ENCODE measurements at regions not wholly inside any gene's neighbourhood (a gene's known extent, or its start where the extent isn't known, plus 50 kb on each side); places are given as distances from the start of the nearest gene placed in this dataset.

- DNase-seq (no peak), ATAC-seq (ENCODE audit: low read depth) (no peak)
- no peaks in the 10 kb centered on the region for H3K27me3 Mint-ChIP-seq
- POLR2A ChIA-PET, result no interaction called here
- no peaks in the 10 kb centered on the region for H3K4me1 Mint-ChIP-seq
- no peak overlapping the region for H3K4me3 Mint-ChIP-seq
- no peaks in the 10 kb centered on the region for H3K36me3 Mint-ChIP-seq
- H3K27ac Mint-ChIP-seq, result no peak overlapping the region
- H3K9me3 Mint-ChIP-seq, result no peaks in the 10 kb centered on the region
These were observed 85.7 kb upstream of the DOK5 start for GRCh38 chr20:54389596-54390280.

GRCh38 chr20:54397292-54398140 lies 77.9 kb upstream of the DOK5 start:
- no peaks in the 10 kb centered on the region for H3K4me1 Mint-ChIP-seq
- H3K27me3 Mint-ChIP-seq, result peaks cover 2% of the 10 kb centered on the region
- ATAC-seq (ENCODE audit: low read depth), result no peak
- POLR2A ChIA-PET, result no interaction called here
- no peak for DNase-seq
- H3K36me3 Mint-ChIP-seq, result no peaks in the 10 kb centered on the region
- H3K27ac Mint-ChIP-seq, result no peak overlapping the region
- H3K4me3 Mint-ChIP-seq, result no peak overlapping the region
- H3K9me3 Mint-ChIP-seq, result no peaks in the 10 kb centered on the region

GRCh38 chr20:54398814-54399213 lies 76.6 kb upstream of the DOK5 start:
- no peaks in the 10 kb centered on the region for H3K36me3 Mint-ChIP-seq
- H3K9me3 Mint-ChIP-seq, result no peaks in the 10 kb centered on the region
- no peak overlapping the region for H3K4me3 Mint-ChIP-seq
- ATAC-seq (ENCODE audit: low read depth) (no peak), DNase-seq (no peak)
- H3K27ac Mint-ChIP-seq, result no peak overlapping the region
- POLR2A ChIA-PET, result no interaction called here
- peaks cover 2% of the 10 kb centered on the region for H3K27me3 Mint-ChIP-seq
- H3K4me1 Mint-ChIP-seq, result no peaks in the 10 kb centered on the region

- no peaks in the 10 kb centered on the region for H3K36me3 Mint-ChIP-seq
- DNase-seq (no peak), ATAC-seq (ENCODE audit: low read depth) (no peak)
- no peaks in the 10 kb centered on the region for H3K9me3 Mint-ChIP-seq
- no peak overlapping the region for H3K4me3 Mint-ChIP-seq
- H3K27me3 Mint-ChIP-seq, result no peaks in the 10 kb centered on the region
- POLR2A ChIA-PET, result no interaction called here
- H3K4me1 Mint-ChIP-seq, result no peaks in the 10 kb centered on the region
- H3K27ac Mint-ChIP-seq, result no peak overlapping the region
These were observed 69.9 kb upstream of the DOK5 start for GRCh38 chr20:54405540-54405939.

GRCh38 chr20:54407459-54407858 lies 67.9 kb upstream of the DOK5 start:
- Mint-ChIP-seq H3K27ac (no peak overlapping the region), H3K9me3 (no peaks in the 10 kb centered on the region), H3K27me3 (peaks cover 5% of the 10 kb centered on the region), H3K36me3 (no peaks in the 10 kb centered on the region), H3K4me3 (no peak overlapping the region), H3K4me1 (no peaks in the 10 kb centered on the region)
- no peak for ATAC-seq (ENCODE audit: low read depth)
- POLR2A ChIA-PET, result no interaction called here
- DNase-seq, result no peak

GRCh38 chr20:54415967-54416366 lies 59.4 kb upstream of the DOK5 start:
- no peaks in the 10 kb centered on the region for H3K4me1 Mint-ChIP-seq

GRCh38 chr20:54416770-54417169 lies 58.6 kb upstream of the DOK5 start:
- ATAC-seq (ENCODE audit: low read depth) (no peak), DNase-seq (no peak)
- Mint-ChIP-seq H3K36me3 (no peaks in the 10 kb centered on the region), H3K4me3 (no peak overlapping the region), H3K9me3 (no peaks in the 10 kb centered on the region), H3K27ac (no peak overlapping the region), H3K27me3 (peaks cover 4% of the 10 kb centered on the region), H3K4me1 (no peaks in the 10 kb centered on the region)
- POLR2A ChIA-PET, result no interaction called here

More at GRCh38 chr20:54415967-54416366, 59.4 kb upstream of the DOK5 start:
- Mint-ChIP-seq H3K36me3 (no peaks in the 10 kb centered on the region), H3K27me3 (peaks cover 5% of the 10 kb centered on the region), H3K27ac (no peak overlapping the region), H3K9me3 (no peaks in the 10 kb centered on the region), H3K4me3 (no peak overlapping the region)
- POLR2A ChIA-PET, result no interaction called here
- ATAC-seq (ENCODE audit: low read depth) (no peak), DNase-seq (no peak)

- H3K27ac Mint-ChIP-seq, result no peak overlapping the region
- H3K4me3 Mint-ChIP-seq, result no peak overlapping the region
- H3K36me3 Mint-ChIP-seq, result no peaks in the 10 kb centered on the region
- no peak for ATAC-seq (ENCODE audit: low read depth)
- POLR2A ChIA-PET, result no interaction called here
- no peak for DNase-seq
- no peaks in the 10 kb centered on the region for H3K4me1 Mint-ChIP-seq
- H3K27me3 Mint-ChIP-seq, result no peaks in the 10 kb centered on the region
- H3K9me3 Mint-ChIP-seq, result no peaks in the 10 kb centered on the region
These were observed 55.9 kb upstream of the DOK5 start for GRCh38 chr20:54419531-54419930.

Data from activated naive CD8-positive, alpha-beta T cell treated with anti-CD3 and anti-CD28 coated beads, Interleukin-2, amount 10 ng/mL, durations not matched to agents 7 days and 5 days (primary cell).